ENCODE measurements at regions not wholly inside any gene's neighbourhood (a gene's known extent, or its start where the extent isn't known, plus 50 kb on each side); places are given as distances from the start of the nearest gene placed in this dataset.

- POLR2A ChIA-PET: no interaction called here
- Mint-ChIP-seq H3K27me3 (no peaks in the 10 kb centered on the region), H3K27ac (no peak overlapping the region), H3K36me3 (no peaks in the 10 kb centered on the region), H3K4me1 (ENCODE audit: low read depth) (no peaks in the 10 kb centered on the region), H3K4me3 (no peak overlapping the region), H3K9me3 (peaks cover 12% of the 10 kb centered on the region)
- CTCF ChIA-PET: no interaction called here
- DNase-seq: no peak
- intact Hi-C loops (cut with micrococcal nuclease): no loop called here
These were observed 299.9 kb upstream of the ADAMTS9 start for GRCh38 chr3:64987726-64988125.

GRCh38 chr3:64985072-64985471, 297.3 kb upstream of the ADAMTS9 start:
- peaks cover 12% of the 10 kb centered on the region for H3K9me3 Mint-ChIP-seq
- H3K4me1 Mint-ChIP-seq (ENCODE audit: low read depth): no peaks in the 10 kb centered on the region
- ChIA-PET POLR2A (no interaction called here), CTCF (no interaction called here)
- DNase-seq: no peak
- H3K36me3 Mint-ChIP-seq: no peaks in the 10 kb centered on the region
- no peak overlapping the region for H3K27ac Mint-ChIP-seq
- no peak overlapping the region for H3K4me3 Mint-ChIP-seq
- intact Hi-C loops (cut with micrococcal nuclease): no loop called here
- no peaks in the 10 kb centered on the region for H3K27me3 Mint-ChIP-seq

GRCh38 chr3:64983583-64984359, 296.0 kb upstream of the ADAMTS9 start:
- Mint-ChIP-seq H3K4me3 (no peak overlapping the region), H3K4me1 (ENCODE audit: low read depth) (no peaks in the 10 kb centered on the region), H3K27ac (no peak overlapping the region), H3K9me3 (peaks cover 12% of the 10 kb centered on the region), H3K27me3 (no peaks in the 10 kb centered on the region), H3K36me3 (no peaks in the 10 kb centered on the region)
- ChIA-PET POLR2A (no interaction called here), CTCF (no interaction called here)
- intact Hi-C loops (cut with micrococcal nuclease): no loop called here
- no peak for DNase-seq

GRCh38 chr3:64977308-64978100, 289.7 kb upstream of the ADAMTS9 start:
- Mint-ChIP-seq H3K36me3 (no peaks in the 10 kb centered on the region), H3K4me1 (ENCODE audit: low read depth) (no peaks in the 10 kb centered on the region), H3K27me3 (no peaks in the 10 kb centered on the region), H3K4me3 (no peak overlapping the region), H3K9me3 (no peaks in the 10 kb centered on the region), H3K27ac (no peak overlapping the region)
- intact Hi-C loops (cut with micrococcal nuclease): no loop called here
- no peak for DNase-seq
- CTCF ChIA-PET: no interaction called here
- POLR2A ChIA-PET: no interaction called here

- H3K27ac Mint-ChIP-seq: no peak overlapping the region
- H3K9me3 Mint-ChIP-seq: no peaks in the 10 kb centered on the region
- intact Hi-C loops (cut with micrococcal nuclease): no loop called here
- ChIA-PET CTCF (no interaction called here), POLR2A (interaction anchor here (0.6 kb wide), 1 partner anchor 55 kb away, joined by 3 read pairs; no protein-coding TSS in a partner anchor)
- no peak for DNase-seq
- no peak overlapping the region for H3K4me3 Mint-ChIP-seq
- no peaks in the 10 kb centered on the region for H3K27me3 Mint-ChIP-seq
- H3K36me3 Mint-ChIP-seq: no peaks in the 10 kb centered on the region
- no peaks in the 10 kb centered on the region for H3K4me1 Mint-ChIP-seq (ENCODE audit: low read depth)
These were observed 288.7 kb upstream of the ADAMTS9 start for GRCh38 chr3:64976456-64976855.

GRCh38 chr3:64975147-64975546, 287.3 kb upstream of the ADAMTS9 start:
- Mint-ChIP-seq H3K4me3 (no peak overlapping the region), H3K27me3 (no peaks in the 10 kb centered on the region), H3K27ac (no peak overlapping the region), H3K36me3 (no peaks in the 10 kb centered on the region), H3K9me3 (no peaks in the 10 kb centered on the region), H3K4me1 (ENCODE audit: low read depth) (no peaks in the 10 kb centered on the region)
- no peak for DNase-seq
- ChIA-PET CTCF (no interaction called here), POLR2A (no interaction called here)
- intact Hi-C loops (cut with micrococcal nuclease): no loop called here

- DNase-seq: no peak
- intact Hi-C loops (cut with micrococcal nuclease): no loop called here
- Mint-ChIP-seq H3K27ac (no peak overlapping the region), H3K36me3 (no peaks in the 10 kb centered on the region), H3K27me3 (no peaks in the 10 kb centered on the region), H3K9me3 (no peaks in the 10 kb centered on the region), H3K4me1 (ENCODE audit: low read depth) (no peaks in the 10 kb centered on the region), H3K4me3 (no peak overlapping the region)
- ChIA-PET CTCF (no interaction called here), POLR2A (no interaction called here)
These were observed 286.6 kb upstream of the ADAMTS9 start for GRCh38 chr3:64974401-64974800.

GRCh38 chr3:64972793-64973192, 285.0 kb upstream of the ADAMTS9 start:
- H3K27ac Mint-ChIP-seq: no peak overlapping the region
- ChIA-PET POLR2A (no interaction called here), CTCF (no interaction called here)

GRCh38 chr3:64971602-64972001, 283.8 kb upstream of the ADAMTS9 start:
- no peaks in the 10 kb centered on the region for H3K27me3 Mint-ChIP-seq
- no peak for DNase-seq
- no peak overlapping the region for H3K27ac Mint-ChIP-seq
- no peaks in the 10 kb centered on the region for H3K9me3 Mint-ChIP-seq
- intact Hi-C loops (cut with micrococcal nuclease): no loop called here
- ChIA-PET POLR2A (no interaction called here), CTCF (no interaction called here)
- H3K36me3 Mint-ChIP-seq: no peaks in the 10 kb centered on the region
- no peak overlapping the region for H3K4me3 Mint-ChIP-seq
- no peaks in the 10 kb centered on the region for H3K4me1 Mint-ChIP-seq (ENCODE audit: low read depth)

More at GRCh38 chr3:64972793-64973192, 285.0 kb upstream of the ADAMTS9 start:
- Mint-ChIP-seq H3K36me3 (no peaks in the 10 kb centered on the region), H3K4me1 (ENCODE audit: low read depth) (no peaks in the 10 kb centered on the region), H3K27me3 (no peaks in the 10 kb centered on the region), H3K4me3 (no peak overlapping the region), H3K9me3 (no peaks in the 10 kb centered on the region)
- intact Hi-C loops (cut with micrococcal nuclease): no loop called here
- DNase-seq: no peak

GRCh38 chr3:64970634-64971033, 282.8 kb upstream of the ADAMTS9 start:
- Mint-ChIP-seq H3K9me3 (no peaks in the 10 kb centered on the region), H3K36me3 (no peaks in the 10 kb centered on the region), H3K27me3 (no peaks in the 10 kb centered on the region), H3K4me1 (ENCODE audit: low read depth) (no peaks in the 10 kb centered on the region), H3K4me3 (no peak overlapping the region), H3K27ac (no peak overlapping the region)
- no peak for DNase-seq
- POLR2A ChIA-PET: no interaction called here
- CTCF ChIA-PET: no interaction called here
- intact Hi-C loops (cut with micrococcal nuclease): no loop called here

- no peak for DNase-seq
- CTCF ChIA-PET: no interaction called here
- no peaks in the 10 kb centered on the region for H3K27me3 Mint-ChIP-seq
- intact Hi-C loops (cut with micrococcal nuclease): no loop called here
- no peaks in the 10 kb centered on the region for H3K4me1 Mint-ChIP-seq (ENCODE audit: low read depth)
- H3K9me3 Mint-ChIP-seq: peaks cover 9% of the 10 kb centered on the region
- POLR2A ChIA-PET: no interaction called here
- H3K36me3 Mint-ChIP-seq: no peaks in the 10 kb centered on the region
- no peak overlapping the region for H3K27ac Mint-ChIP-seq
- no peak overlapping the region for H3K4me3 Mint-ChIP-seq
These were observed 273.5 kb upstream of the ADAMTS9 start for GRCh38 chr3:64961301-64961700.

- Mint-ChIP-seq H3K4me3 (no peak overlapping the region), H3K4me1 (ENCODE audit: low read depth) (no peaks in the 10 kb centered on the region), H3K9me3 (peaks cover 9% of the 10 kb centered on the region), H3K27ac (no peak overlapping the region), H3K27me3 (no peaks in the 10 kb centered on the region), H3K36me3 (no peaks in the 10 kb centered on the region)
- POLR2A ChIA-PET: no interaction called here
- CTCF ChIA-PET: no interaction called here
- intact Hi-C loops (cut with micrococcal nuclease): no loop called here
- DNase-seq: no peak
These were observed 270.5 kb upstream of the ADAMTS9 start for GRCh38 chr3:64958199-64958843.

All from activated CD4-positive, alpha-beta memory T cell treated with anti-CD3 and anti-CD28 coated beads for 36 hours (primary cell).